ENCODE measurements at regions not wholly inside any gene's neighbourhood (a gene's known extent, or its start where the extent isn't known, plus 50 kb on each side); places are given as distances from the start of the nearest gene placed in this dataset.

- in situ Hi-C loops (cut with MboI; ENCODE audit: low pct_unique_long_range_greater_than_20kb, low sequenced_read_pairs), result no loop called here
- DNase-seq, result no peak
Observed at GRCh38 chr14:42241101-42241500, 634.4 kb downstream of the LRFN5 start.

GRCh38 chr14:42229976-42230375 lies 623.3 kb downstream of the LRFN5 start:
- in situ Hi-C loops (cut with MboI; ENCODE audit: low pct_unique_long_range_greater_than_20kb, low sequenced_read_pairs), result no loop called here
- DNase-seq, result no peak

GRCh38 chr14:42229294-42229693 lies 622.6 kb downstream of the LRFN5 start:
- DNase-seq, result no peak
- in situ Hi-C loops (cut with MboI; ENCODE audit: low pct_unique_long_range_greater_than_20kb, low sequenced_read_pairs), result no loop called here

GRCh38 chr14:42228611-42229010 lies 621.9 kb downstream of the LRFN5 start:
- no peak for DNase-seq
- in situ Hi-C loops (cut with MboI; ENCODE audit: low pct_unique_long_range_greater_than_20kb, low sequenced_read_pairs), result no loop called here

GRCh38 chr14:42224053-42224888 lies 617.6 kb downstream of the LRFN5 start:
- peak; percentile 60 for DNase-seq
- in situ Hi-C loops (cut with MboI; ENCODE audit: low pct_unique_long_range_greater_than_20kb, low sequenced_read_pairs), result no loop called here

GRCh38 chr14:42222924-42223471 lies 616.3 kb downstream of the LRFN5 start:
- peak; percentile 1 for DNase-seq
- in situ Hi-C loops (cut with MboI; ENCODE audit: low pct_unique_long_range_greater_than_20kb, low sequenced_read_pairs), result no loop called here

- in situ Hi-C loops (cut with MboI; ENCODE audit: low pct_unique_long_range_greater_than_20kb, low sequenced_read_pairs), result no loop called here
- peak; percentile 10 for DNase-seq
Observed at GRCh38 chr14:42214981-42215491, 608.4 kb downstream of the LRFN5 start.

GRCh38 chr14:42200957-42201356 lies 594.3 kb downstream of the LRFN5 start:
- in situ Hi-C loops (cut with MboI; ENCODE audit: low pct_unique_long_range_greater_than_20kb, low sequenced_read_pairs), result no loop called here
- DNase-seq, result no peak

GRCh38 chr14:42198010-42198409 lies 591.3 kb downstream of the LRFN5 start:
- in situ Hi-C loops (cut with MboI; ENCODE audit: low pct_unique_long_range_greater_than_20kb, low sequenced_read_pairs), result no loop called here
- no peak for DNase-seq

- in situ Hi-C loops (cut with MboI; ENCODE audit: low pct_unique_long_range_greater_than_20kb, low sequenced_read_pairs), result no loop called here
- no peak for DNase-seq
Observed at GRCh38 chr14:42192738-42193653, 586.3 kb downstream of the LRFN5 start.

GRCh38 chr14:42190744-42191143 lies 584.1 kb downstream of the LRFN5 start:
- DNase-seq, result no peak
- in situ Hi-C loops (cut with MboI; ENCODE audit: low pct_unique_long_range_greater_than_20kb, low sequenced_read_pairs), result no loop called here

GRCh38 chr14:42187846-42188245 lies 581.2 kb downstream of the LRFN5 start:
- in situ Hi-C loops (cut with MboI; ENCODE audit: low pct_unique_long_range_greater_than_20kb, low sequenced_read_pairs), result no loop called here
- no peak for DNase-seq

- DNase-seq, result no peak
- in situ Hi-C loops (cut with MboI; ENCODE audit: low pct_unique_long_range_greater_than_20kb, low sequenced_read_pairs), result no loop called here
Observed at GRCh38 chr14:42185718-42186117, 579.0 kb downstream of the LRFN5 start.

- in situ Hi-C loops (cut with MboI; ENCODE audit: low pct_unique_long_range_greater_than_20kb, low sequenced_read_pairs), result no loop called here
- no peak for DNase-seq
Observed at GRCh38 chr14:42174357-42174756, 567.7 kb downstream of the LRFN5 start.

- DNase-seq, result no peak
Observed at GRCh38 chr14:42173206-42173605, 566.5 kb downstream of the LRFN5 start.

GRCh38 chr14:42172304-42172703 lies 565.6 kb downstream of the LRFN5 start:
- in situ Hi-C loops (cut with MboI; ENCODE audit: low pct_unique_long_range_greater_than_20kb, low sequenced_read_pairs), result no loop called here
- DNase-seq, result no peak

More at GRCh38 chr14:42173206-42173605, 566.5 kb downstream of the LRFN5 start:
- in situ Hi-C loops (cut with MboI; ENCODE audit: low pct_unique_long_range_greater_than_20kb, low sequenced_read_pairs), result no loop called here

GRCh38 chr14:42163136-42163535 lies 556.5 kb downstream of the LRFN5 start:
- in situ Hi-C loops (cut with MboI; ENCODE audit: low pct_unique_long_range_greater_than_20kb, low sequenced_read_pairs), result no loop called here
- no peak for DNase-seq

- in situ Hi-C loops (cut with MboI; ENCODE audit: low pct_unique_long_range_greater_than_20kb, low sequenced_read_pairs), result no loop called here
Observed at GRCh38 chr14:42159138-42159537, 552.5 kb downstream of the LRFN5 start.

GRCh38 chr14:42149609-42150261 lies 543.1 kb downstream of the LRFN5 start:
- DNase-seq, result no peak
- in situ Hi-C loops (cut with MboI; ENCODE audit: low pct_unique_long_range_greater_than_20kb, low sequenced_read_pairs), result no loop called here

More at GRCh38 chr14:42159138-42159537, 552.5 kb downstream of the LRFN5 start:
- no peak for DNase-seq
